Osteoblast (primary cell): ENCODE measurements at regions not wholly inside any gene's neighbourhood (a gene's known extent, or its start where the extent isn't known, plus 50 kb on each side); places are given as distances from the start of the nearest gene placed in this dataset.

ENCODE experiments used
- DNase-seq: peaks from one replicate; pipeline ENCODE4 v3.0.0; 2011; ENCODE audit warnings: low spot score, mixed read lengths; ENCODE audit not compliant: insufficient read length; ENCODE audit errors: missing footprints
- H2AFZ ChIP-seq: 2 replicates; pipeline ENCODE4 v1.6.0; 2011; ENCODE audit warnings: mild to moderate bottlenecking, low read length
- H3K27ac ChIP-seq: 2 replicates; pipeline ENCODE4 v1.5.1; 2011; ENCODE audit warnings: mild to moderate bottlenecking, low read depth, low read length, moderate library complexity
- H3K27me3 ChIP-seq: 2 replicates; pipeline ENCODE4 v1.6.0; 2012; ENCODE audit warnings: mild to moderate bottlenecking, control low read depth, inconsistent platforms, low read length, moderate library complexity; ENCODE audit not compliant: insufficient read depth
- H3K36me3 ChIP-seq: 2 replicates; pipeline ENCODE4 v1.5.1; 2011; ENCODE audit warnings: mild to moderate bottlenecking, low read length, control low read depth, moderate library complexity; ENCODE audit not compliant: insufficient read depth
- H3K4me1 ChIP-seq: 2 replicates; pipeline ENCODE4 v1.5.1; 2011; ENCODE audit warnings: mild to moderate bottlenecking, low read length, control low read depth, moderate library complexity; ENCODE audit not compliant: insufficient read depth
- H3K4me2 ChIP-seq: 2 replicates; pipeline ENCODE4 v1.6.0; 2011; ENCODE audit warnings: mild to moderate bottlenecking, low read length; ENCODE audit not compliant: insufficient read depth
- H3K4me3 ChIP-seq: fragments of 200-600 bp; sonication (generic); 3 replicates; pipeline ENCODE4 v1.5.1; 2012; ENCODE audit warnings: mild to moderate bottlenecking, low read length, inconsistent platforms; ENCODE audit not compliant: insufficient read depth
- H3K79me2 ChIP-seq: 2 replicates; pipeline ENCODE4 v1.6.0; 2012; ENCODE audit warnings: mild to moderate bottlenecking, low read length, control low read depth, inconsistent platforms; ENCODE audit not compliant: insufficient read depth
- H3K9me3 ChIP-seq: 2 replicates; pipeline ENCODE4 v1.5.1; 2011; ENCODE audit warnings: low read depth, low read length, control low read depth
- H4K20me1 ChIP-seq: 2 replicates; pipeline ENCODE4 v1.6.0; 2012; ENCODE audit warnings: mild to moderate bottlenecking, low read length, control low read depth; ENCODE audit not compliant: insufficient read depth
- TF ChIP-seq, protein P1 (sequence below): IDR thresholded peaks from 2 replicates; pipeline ENCODE4 v1.5.1; 2011; ENCODE audit warnings: mild to moderate bottlenecking, low read depth, low read length, moderate library complexity; ENCODE audit errors: extremely low read depth

DNA sequence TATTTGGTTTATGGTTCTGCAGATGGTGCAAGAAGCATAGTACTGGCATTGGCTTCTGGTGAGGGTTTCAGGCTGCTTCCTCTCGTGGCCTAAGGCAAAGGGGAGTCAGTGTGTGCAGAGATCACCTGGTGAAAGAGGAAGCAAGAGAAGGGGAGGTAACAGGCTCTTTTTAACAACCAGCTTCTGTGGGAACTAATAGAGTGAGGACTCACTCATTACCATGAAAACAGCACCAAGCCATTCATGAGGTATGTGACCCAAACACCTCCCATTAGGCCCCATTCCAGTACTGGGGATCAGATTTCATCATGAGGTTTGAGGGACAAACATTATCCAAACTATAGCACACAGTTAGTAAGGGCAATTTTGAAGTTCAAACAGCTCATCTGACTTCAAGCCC lies 263.5 kb downstream of the TMEM38B start:
- TF ChIP-seq, protein P1, sequence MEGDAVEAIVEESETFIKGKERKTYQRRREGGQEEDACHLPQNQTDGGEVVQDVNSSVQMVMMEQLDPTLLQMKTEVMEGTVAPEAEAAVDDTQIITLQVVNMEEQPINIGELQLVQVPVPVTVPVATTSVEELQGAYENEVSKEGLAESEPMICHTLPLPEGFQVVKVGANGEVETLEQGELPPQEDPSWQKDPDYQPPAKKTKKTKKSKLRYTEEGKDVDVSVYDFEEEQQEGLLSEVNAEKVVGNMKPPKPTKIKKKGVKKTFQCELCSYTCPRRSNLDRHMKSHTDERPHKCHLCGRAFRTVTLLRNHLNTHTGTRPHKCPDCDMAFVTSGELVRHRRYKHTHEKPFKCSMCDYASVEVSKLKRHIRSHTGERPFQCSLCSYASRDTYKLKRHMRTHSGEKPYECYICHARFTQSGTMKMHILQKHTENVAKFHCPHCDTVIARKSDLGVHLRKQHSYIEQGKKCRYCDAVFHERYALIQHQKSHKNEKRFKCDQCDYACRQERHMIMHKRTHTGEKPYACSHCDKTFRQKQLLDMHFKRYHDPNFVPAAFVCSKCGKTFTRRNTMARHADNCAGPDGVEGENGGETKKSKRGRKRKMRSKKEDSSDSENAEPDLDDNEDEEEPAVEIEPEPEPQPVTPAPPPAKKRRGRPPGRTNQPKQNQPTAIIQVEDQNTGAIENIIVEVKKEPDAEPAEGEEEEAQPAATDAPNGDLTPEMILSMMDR, result no peak
- Histone ChIP-seq H3K4me3 (no peak overlapping the region), H3K27ac (no peak overlapping the region), H2AFZ (no peak overlapping the region), H3K9me3 (no peaks in the 10 kb centered on the region), H4K20me1 (no peaks in the 10 kb centered on the region), H3K4me1 (no peaks in the 10 kb centered on the region), H3K27me3 (no peaks in the 10 kb centered on the region), H3K79me2 (no peaks in the 10 kb centered on the region), H3K4me2 (no peak overlapping the region), H3K36me3 (no peaks in the 10 kb centered on the region)
- no peak for DNase-seq

DNA sequence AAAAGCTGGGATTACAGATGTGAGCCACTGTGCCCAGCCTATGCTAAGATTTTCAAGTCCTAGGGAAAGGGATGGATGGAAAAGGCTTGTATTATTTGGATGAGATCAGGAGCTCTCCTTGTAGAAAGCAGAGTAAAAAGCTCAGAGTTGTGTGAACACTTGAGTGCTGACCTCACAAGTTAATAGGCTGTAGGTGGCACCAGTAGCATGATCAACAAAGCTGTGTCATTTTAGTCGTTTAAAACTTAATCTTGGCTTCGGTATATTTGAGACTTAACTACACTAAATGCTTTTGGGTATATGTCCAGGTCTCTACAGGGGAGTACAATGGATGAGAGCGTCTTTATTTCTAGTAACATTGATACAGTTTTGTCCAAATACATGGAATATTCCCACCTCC lies 264.2 kb downstream of the TMEM38B start:
- H3K36me3 ChIP-seq, result no peaks in the 10 kb centered on the region
- no peaks in the 10 kb centered on the region for H3K4me1 ChIP-seq
- TF ChIP-seq, protein P1, result no peak
- H3K27ac ChIP-seq, result no peak overlapping the region
- no peaks in the 10 kb centered on the region for H3K27me3 ChIP-seq
- no peak overlapping the region for H2AFZ ChIP-seq
- no peaks in the 10 kb centered on the region for H4K20me1 ChIP-seq
- H3K79me2 ChIP-seq, result no peaks in the 10 kb centered on the region
- no peak overlapping the region for H3K4me2 ChIP-seq
- no peak overlapping the region for H3K4me3 ChIP-seq
- H3K9me3 ChIP-seq, result no peaks in the 10 kb centered on the region
- DNase-seq, result no peak

DNA sequence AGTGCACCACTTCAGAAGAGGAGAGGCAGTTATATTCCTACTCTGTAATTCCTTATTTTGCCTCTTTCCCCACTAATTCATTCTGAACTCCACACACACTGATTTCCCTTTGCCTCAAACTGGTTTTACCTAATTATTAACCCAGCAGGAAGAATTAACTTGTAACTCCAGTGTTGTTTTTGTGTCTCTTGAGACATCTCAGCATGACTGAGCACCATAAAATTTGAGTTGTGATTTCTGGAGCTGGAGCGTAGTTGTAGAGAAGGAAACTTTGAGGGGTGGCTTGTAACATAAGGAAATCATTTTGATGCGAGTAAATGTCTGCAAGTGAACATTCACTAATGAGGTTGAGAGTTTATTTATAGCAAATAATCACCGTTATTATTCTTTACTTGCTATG lies 265.2 kb downstream of the TMEM38B start:
- H2AFZ ChIP-seq, result no peak overlapping the region

DNA sequence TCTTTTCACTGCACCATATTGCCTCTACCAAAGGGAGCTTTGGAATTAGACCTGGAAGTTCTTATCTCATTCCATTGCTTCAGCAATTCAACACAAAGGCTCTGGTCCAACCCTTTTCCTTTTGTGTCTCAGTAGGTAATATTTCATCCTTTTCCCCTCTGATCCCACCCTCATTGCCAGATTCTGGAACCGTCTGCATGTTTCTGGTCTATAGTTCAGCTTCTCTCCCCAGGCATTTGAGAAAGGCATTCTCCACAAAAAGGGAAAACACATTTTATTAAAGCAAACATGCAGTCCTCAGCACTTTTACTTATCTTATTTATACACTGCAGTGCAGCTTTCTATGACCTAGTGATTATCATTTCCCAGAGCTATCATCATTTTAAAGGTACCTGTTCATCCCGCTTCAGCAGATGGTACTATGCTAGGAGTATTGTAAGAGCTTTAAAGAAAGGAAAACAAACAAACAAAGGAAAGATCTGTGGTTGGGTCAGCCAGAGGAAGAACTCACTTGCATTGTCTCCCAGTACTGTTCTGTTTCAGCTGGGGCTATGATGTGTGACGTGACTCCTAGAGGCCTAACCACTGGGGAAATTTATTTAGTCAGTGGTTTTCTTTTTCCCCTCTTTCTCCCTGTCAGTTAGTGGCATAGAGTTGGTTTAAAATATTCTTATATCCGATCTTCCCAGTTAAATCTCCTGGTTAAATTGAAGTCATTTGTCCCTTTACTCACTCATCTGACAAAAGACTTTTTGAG lies 269.2 kb downstream of the TMEM38B start:
- H3K79me2 ChIP-seq, result no peaks in the 10 kb centered on the region
- no peak overlapping the region for H3K4me3 ChIP-seq
- no peaks in the 10 kb centered on the region for H4K20me1 ChIP-seq
- TF ChIP-seq, protein P1, result no peak
- H3K4me2 ChIP-seq, result no peak overlapping the region
- H3K4me1 ChIP-seq, result no peaks in the 10 kb centered on the region
- H2AFZ ChIP-seq, result no peak overlapping the region
- no peaks in the 10 kb centered on the region for H3K36me3 ChIP-seq
- DNase-seq, result no peak
- H3K27ac ChIP-seq, result no peak overlapping the region
- no peaks in the 10 kb centered on the region for H3K9me3 ChIP-seq
- no peaks in the 10 kb centered on the region for H3K27me3 ChIP-seq

More for the DNA sequence above, 265.2 kb downstream of the TMEM38B start:
- no peak overlapping the region for H3K27ac ChIP-seq
- DNase-seq, result no peak
- no peaks in the 10 kb centered on the region for H3K27me3 ChIP-seq
- TF ChIP-seq, protein P1, result no peak
- no peak overlapping the region for H3K4me2 ChIP-seq
- H3K36me3 ChIP-seq, result no peaks in the 10 kb centered on the region
- no peaks in the 10 kb centered on the region for H3K9me3 ChIP-seq
- no peaks in the 10 kb centered on the region for H3K79me2 ChIP-seq
- H3K4me3 ChIP-seq, result no peak overlapping the region
- no peaks in the 10 kb centered on the region for H4K20me1 ChIP-seq
- no peaks in the 10 kb centered on the region for H3K4me1 ChIP-seq
